GM23248 (cell line): ENCODE measurements at regions not wholly inside any gene's neighbourhood (a gene's known extent, or its start where the extent isn't known, plus 50 kb on each side); places are given as distances from the start of the nearest gene placed in this dataset.

Source experiments
- DNase-seq: peaks from one replicate; pipeline ENCODE4 v3.0.0-alpha.2; 2015
- H2AFZ ChIP-seq: fragments of 200-600 bp; sonication (generic); 2 replicates; pipeline ENCODE4 v1.6.1; 2016; ENCODE audit warnings: antibody characterized with exemption
- H3F3A ChIP-seq: fragments of 200-600 bp; sonication (generic); 2 replicates; pipeline ENCODE4 v1.6.1; 2016; ENCODE audit warnings: mild to moderate bottlenecking, antibody characterized with exemption, mixed run types; ENCODE audit not compliant: insufficient read depth
- H3K27ac ChIP-seq: fragments of 200-600 bp; sonication (generic); 2 replicates; pipeline ENCODE4 v1.5.1; 2016; ENCODE audit warnings: mild to moderate bottlenecking
- H3K27me3 ChIP-seq: fragments of 200-600 bp; sonication (generic); replicated peaks from 2 replicates; pipeline ENCODE4 v1.6.1; 2016; ENCODE audit warnings: mild to moderate bottlenecking; ENCODE audit not compliant: insufficient read depth
- H3K36me3 ChIP-seq: fragments of 200-600 bp; sonication (generic); 2 replicates; pipeline ENCODE4 v1.6.1; 2016; ENCODE audit warnings: low read depth, mild to moderate bottlenecking
- H3K4me1 ChIP-seq: fragments of 200-600 bp; sonication (generic); 2 replicates; pipeline ENCODE4 v1.6.1; 2016; ENCODE audit warnings: mild to moderate bottlenecking; ENCODE audit not compliant: insufficient read depth
- H3K4me2 ChIP-seq: fragments of 200-600 bp; sonication (generic); one replicate; pipeline ENCODE4 v1.6.1; 2016; ENCODE audit warnings: mild to moderate bottlenecking; ENCODE audit not compliant: unreplicated experiment
- H3K4me3 ChIP-seq: fragments of 200-600 bp; sonication (generic); 2 replicates; pipeline ENCODE4 v1.5.1; 2016; ENCODE audit warnings: mild to moderate bottlenecking
- H3K79me2 ChIP-seq: fragments of 200-600 bp; sonication (generic); 2 replicates; pipeline ENCODE4 v1.6.1; 2016; ENCODE audit warnings: mild to moderate bottlenecking; ENCODE audit not compliant: insufficient read depth
- H3K9ac ChIP-seq: fragments of 200-600 bp; sonication (generic); 2 replicates; pipeline ENCODE4 v1.6.1; 2016; ENCODE audit warnings: mild to moderate bottlenecking
- H3K9me2 ChIP-seq: fragments of 200-600 bp; sonication (generic); 2 replicates; pipeline ENCODE4 v1.6.1; 2016; ENCODE audit warnings: mixed run types, mild to moderate bottlenecking, moderate library complexity; ENCODE audit not compliant: insufficient read depth
- H3K9me3 ChIP-seq: fragments of 200-600 bp; sonication (generic); one replicate; pipeline ENCODE4 v1.6.1; 2017; ENCODE audit warnings: low read depth
- H4K20me1 ChIP-seq: fragments of 200-600 bp; sonication (generic); 2 replicates; pipeline ENCODE4 v1.6.0; 2016; ENCODE audit not compliant: insufficient read depth
- EZH2 ChIP-seq: fragments of 200-600 bp; sonication (generic); IDR thresholded peaks from 2 replicates; pipeline ENCODE4 v1.6.1; 2018; ENCODE audit warnings: antibody characterized with exemption, mild to moderate bottlenecking; ENCODE audit not compliant: insufficient read depth, poor library complexity, severe bottlenecking
- EZH2phosphoT487 ChIP-seq: fragments of 200-600 bp; sonication (generic); IDR thresholded peaks from 2 replicates; pipeline ENCODE4 v1.6.1; 2018; ENCODE audit warnings: antibody characterized with exemption, moderate library complexity, mild to moderate bottlenecking, low read depth; ENCODE audit not compliant: insufficient read depth
- WGBS, 2 experiments: methylation state at CpG; one replicate each; pipeline ENCODE4 v1.1.6; 2015 to 2017; ENCODE audit warnings: low lambda C conversion rate in 2 of 2, low coverage in 1 of 2; ENCODE audit errors: missing lambda C conversion rate in 2 of 2; 5-methylcytosine and 5-hydroxymethylcytosine counted together
- in situ Hi-C: fragments of 300-500 bp; cut with MboI; formaldehyde crosslinking; loops from 2 replicates; pipeline ENCODE4 v1.15.0; 2020

- Histone ChIP-seq H2AFZ (no peak overlapping the region), H3K27me3 (no peaks in the 10 kb centered on the region), H3K36me3 (no peaks in the 10 kb centered on the region), H3K9ac (no peak overlapping the region), H3K27ac (no peak overlapping the region), H3K4me2 (no peak overlapping the region), H3F3A (no peaks in the 10 kb centered on the region; the same call in 1 of the 2 replicates), H3K4me1 (peaks cover 9% of the 10 kb centered on the region), H3K4me3 (no peak overlapping the region), H3K9me2 (no peaks in the 10 kb centered on the region), H3K79me2 (no peaks in the 10 kb centered on the region), H4K20me1 (no peaks in the 10 kb centered on the region), H3K9me3 (no peaks in the 10 kb centered on the region)
- peak; percentile 19 for DNase-seq
- in situ Hi-C loops: no loop called here
- WGBS, 2 experiments: 72 to 77% methylated on average over 7 of the region's 7 CpGs
- TF ChIP-seq EZH2phosphoT487 (no peak), EZH2 (no peak)
Measured at GRCh38 chr9:17083258-17083657, 51.6 kb upstream of the CNTLN start.

- 57 to 69% methylated on average over 5 of the region's 5 CpGs for WGBS, 2 experiments
- Histone ChIP-seq H4K20me1 (no peaks in the 10 kb centered on the region), H3K4me2 (no peak overlapping the region), H3K9me2 (no peaks in the 10 kb centered on the region), H3K9me3 (no peaks in the 10 kb centered on the region), H3K36me3 (no peaks in the 10 kb centered on the region), H3K79me2 (no peaks in the 10 kb centered on the region), H3K9ac (no peak overlapping the region), H3K27me3 (no peaks in the 10 kb centered on the region), H2AFZ (peak overlapping the region; percentile 61), H3F3A (no peaks in the 10 kb centered on the region; the same call in 1 of the 2 replicates), H3K4me3 (no peak overlapping the region), H3K27ac (no peak overlapping the region), H3K4me1 (peaks cover 9% of the 10 kb centered on the region)
- TF ChIP-seq EZH2phosphoT487: no peak
- TF ChIP-seq EZH2: no peak
- in situ Hi-C loops: no loop called here
- DNase-seq: peak; percentile 26
Measured at GRCh38 chr9:17082343-17083064, 52.3 kb upstream of the CNTLN start.

GRCh38 chr9:17081814-17082213 lies 53.0 kb upstream of the CNTLN start:
- Histone ChIP-seq H3F3A (no peaks in the 10 kb centered on the region; the same call in 1 of the 2 replicates), H3K27ac (no peak overlapping the region), H3K36me3 (no peaks in the 10 kb centered on the region), H3K4me2 (no peak overlapping the region), H3K9me3 (no peaks in the 10 kb centered on the region), H3K4me1 (peaks cover 9% of the 10 kb centered on the region), H3K4me3 (no peak overlapping the region), H3K27me3 (no peaks in the 10 kb centered on the region), H3K9ac (no peak overlapping the region), H3K9me2 (no peaks in the 10 kb centered on the region), H3K79me2 (no peaks in the 10 kb centered on the region), H4K20me1 (no peaks in the 10 kb centered on the region), H2AFZ (no peak overlapping the region)
- 95 to 100% methylated on average over 2 of the region's 2 CpGs for WGBS, 2 experiments
- TF ChIP-seq EZH2phosphoT487 (no peak), EZH2 (no peak)
- DNase-seq: no peak
- in situ Hi-C loops: no loop called here

- DNase-seq: no peak
- H3K36me3 ChIP-seq: no peaks in the 10 kb centered on the region
- TF ChIP-seq EZH2 (no peak), EZH2phosphoT487 (no peak)
- H3K27ac ChIP-seq: no peak overlapping the region
- H3K9me3 ChIP-seq: no peaks in the 10 kb centered on the region
- H3K9ac ChIP-seq: no peak overlapping the region
- no peaks in the 10 kb centered on the region for H3K9me2 ChIP-seq
- H4K20me1 ChIP-seq: no peaks in the 10 kb centered on the region
- H3K4me1 ChIP-seq: peaks cover 9% of the 10 kb centered on the region
- H3F3A ChIP-seq: no peaks in the 10 kb centered on the region; the same call in 1 of the 2 replicates
- H3K4me2 ChIP-seq: no peak overlapping the region
- whole genome bisulfite sequencing, 2 experiments: 80 to 87% methylated on average over 8 of the region's 8 CpGs
- no peaks in the 10 kb centered on the region for H3K27me3 ChIP-seq
- H2AFZ ChIP-seq: no peak overlapping the region
- no peak overlapping the region for H3K4me3 ChIP-seq
- no peaks in the 10 kb centered on the region for H3K79me2 ChIP-seq
- in situ Hi-C loops: no loop called here
Measured at GRCh38 chr9:17081351-17081750, 53.5 kb upstream of the CNTLN start.
